H9 (cell line): ENCODE measurements at regions not wholly inside any gene's neighbourhood (a gene's known extent, or its start where the extent isn't known, plus 50 kb on each side); places are given as distances from the start of the nearest gene placed in this dataset.

Experiments used
- DNase-seq: peaks from one replicate; pipeline ENCODE4 v3.0.0-alpha.2; 2017
- H2AFZ ChIP-seq: one replicate; pipeline ENCODE4 v1.6.1; 2013; ENCODE audit warnings: mild to moderate bottlenecking, low read length, control low read depth, moderate library complexity
- H2AK5ac ChIP-seq: 2 replicates; pipeline ENCODE4 v1.6.1; 2013; ENCODE audit warnings: low read length, control low read depth, mixed read lengths; ENCODE audit not compliant: insufficient read length
- H2BK120ac ChIP-seq: one replicate; pipeline ENCODE4 v1.6.1; 2013; ENCODE audit warnings: low read depth, mild to moderate bottlenecking, low read length, control low read depth, inconsistent platforms; ENCODE audit not compliant: poor library complexity, severe bottlenecking
- H2BK12ac ChIP-seq: 2 replicates; pipeline ENCODE4 v1.6.1; 2013; ENCODE audit warnings: low read length, control low read depth, mixed read lengths, low read depth; ENCODE audit not compliant: insufficient read length
- H2BK15ac ChIP-seq: 2 replicates; pipeline ENCODE4 v1.6.1; 2013; ENCODE audit warnings: low read depth, low read length, control low read depth
- H2BK20ac ChIP-seq: one replicate; pipeline ENCODE4 v1.6.1; 2013; ENCODE audit warnings: low read depth, mild to moderate bottlenecking, low read length, control low read depth, inconsistent platforms; ENCODE audit not compliant: poor library complexity, severe bottlenecking
- H2BK5ac ChIP-seq: 2 replicates; pipeline ENCODE4 v1.6.1; 2013; ENCODE audit warnings: low read length, control low read depth, mixed read lengths; ENCODE audit not compliant: insufficient read length
- H3K14ac ChIP-seq: 2 replicates; pipeline ENCODE4 v1.6.1; 2013; ENCODE audit warnings: low read length, control low read depth; ENCODE audit not compliant: insufficient read depth
- H3K18ac ChIP-seq: 2 replicates; pipeline ENCODE4 v1.6.1; 2013; ENCODE audit warnings: low read depth, mild to moderate bottlenecking, mixed read lengths, low read length, control low read depth; ENCODE audit not compliant: insufficient read length
- H3K23ac ChIP-seq: 2 replicates; pipeline ENCODE4 v1.6.1; 2013; ENCODE audit warnings: low read length, control low read depth, mixed read lengths, low read depth; ENCODE audit not compliant: insufficient read length
- H3K23me2 ChIP-seq: 2 replicates; pipeline ENCODE4 v1.6.1; 2013; ENCODE audit warnings: low read depth, mild to moderate bottlenecking, mixed read lengths, low read length, control low read depth; ENCODE audit not compliant: insufficient read length, poor library complexity, severe bottlenecking
- H3K27ac ChIP-seq: 2 replicates; pipeline ENCODE4 v1.5.1; 2013; ENCODE audit warnings: low read length, control low read depth, mixed read lengths, low read depth; ENCODE audit not compliant: insufficient read length
- H3K27me3 ChIP-seq: 2 replicates; pipeline ENCODE4 v1.6.1; 2013; ENCODE audit warnings: low read length, control low read depth, inconsistent platforms; ENCODE audit not compliant: insufficient read depth
- H3K4ac ChIP-seq: 2 replicates; pipeline ENCODE4 v1.6.1; 2013; ENCODE audit warnings: low read depth, mild to moderate bottlenecking, control low read depth, inconsistent platforms, low read length, moderate library complexity
- H3K4me1 ChIP-seq: 2 replicates; pipeline ENCODE4 v1.6.1; 2013; ENCODE audit warnings: low read length, control low read depth, inconsistent platforms; ENCODE audit not compliant: insufficient read depth
- H3K4me2 ChIP-seq: 2 replicates; pipeline ENCODE4 v1.6.1; 2013; ENCODE audit warnings: low read length, control low read depth, mixed read lengths; ENCODE audit not compliant: insufficient read length, insufficient read depth
- H3K56ac ChIP-seq: 2 replicates; pipeline ENCODE4 v1.6.1; 2013; ENCODE audit warnings: low read depth, mild to moderate bottlenecking, mixed read lengths, low read length, control low read depth; ENCODE audit not compliant: insufficient read length
- H3K79me1 ChIP-seq: 2 replicates; pipeline ENCODE4 v1.6.1; 2013; ENCODE audit warnings: low read depth, mild to moderate bottlenecking, moderate library complexity, low read length, control low read depth, inconsistent platforms; ENCODE audit not compliant: insufficient read depth, poor library complexity, severe bottlenecking
- H3K79me2 ChIP-seq: 2 replicates; pipeline ENCODE4 v1.6.1; 2013; ENCODE audit warnings: low read length, control low read depth, inconsistent platforms; ENCODE audit not compliant: insufficient read depth
- H3K9ac ChIP-seq: 2 replicates; pipeline ENCODE4 v1.6.1; 2013; ENCODE audit warnings: low read length, control low read depth, mixed read lengths; ENCODE audit not compliant: insufficient read length; ENCODE audit errors: extremely low read depth
- H3K9me3 ChIP-seq: one replicate; pipeline ENCODE4 v1.6.1; 2013; ENCODE audit warnings: low read depth, low read length, inconsistent platforms; ENCODE audit not compliant: control insufficient read depth
- H3T11ph ChIP-seq: one replicate; pipeline ENCODE4 v1.6.1; 2013; ENCODE audit warnings: mild to moderate bottlenecking, low read length, control low read depth, inconsistent platforms
- H4K20me1 ChIP-seq: one replicate; pipeline ENCODE4 v1.6.1; 2013; ENCODE audit not compliant: control insufficient read depth, insufficient read length, insufficient read depth
- H4K5ac ChIP-seq: 2 replicates; pipeline ENCODE4 v1.6.1; 2013; ENCODE audit warnings: low read depth, mild to moderate bottlenecking, mixed read lengths, low read length, control low read depth; ENCODE audit not compliant: insufficient read length
- H4K8ac ChIP-seq: replicated peaks from 2 replicates; pipeline ENCODE4 v1.6.1; 2013; ENCODE audit warnings: low read length, control low read depth, mixed read lengths, low read depth; ENCODE audit not compliant: insufficient read length
- H4K91ac ChIP-seq: 2 replicates; pipeline ENCODE4 v1.6.1; 2013; ENCODE audit warnings: low read depth, mild to moderate bottlenecking, moderate library complexity, mixed read lengths, low read length, control low read depth; ENCODE audit not compliant: insufficient read length
- H3K27ac Mint-ChIP-seq, 3 experiments: 2 replicates in 2 of 3; 3 replicates in 1 of 3; pipeline ENCODE4 v1.8.0; 2020 to 2021; ENCODE audit warnings: mixed read lengths in 3 of 3, mild to moderate bottlenecking in 1 of 3, moderate library complexity in 1 of 3
- H3K27me3 Mint-ChIP-seq: 2 replicates; pipeline ENCODE4 v1.8.0; 2021; ENCODE audit warnings: low read depth, mild to moderate bottlenecking, moderate library complexity, mixed read lengths
- H3K36me3 Mint-ChIP-seq, 3 experiments: 2 replicates in 2 of 3; 3 replicates in 1 of 3; pipeline ENCODE4 v1.8.0; 2020 to 2021; ENCODE audit warnings: low read depth in 3 of 3, mixed read lengths in 3 of 3; ENCODE audit not compliant: insufficient read depth in 1 of 3
- H3K4me1 Mint-ChIP-seq, 2 experiments: 2 replicates each; pipeline ENCODE4 v1.8.0; 2020; ENCODE audit warnings: mixed read lengths in 2 of 2
- H3K4me3 Mint-ChIP-seq, 2 experiments: 2 replicates in 1 of 2; 3 replicates in 1 of 2; pipeline ENCODE4 v1.8.0; 2020 to 2021; ENCODE audit warnings: mild to moderate bottlenecking in 2 of 2, mixed read lengths in 2 of 2, moderate library complexity in 1 of 2
- H3K9me3 Mint-ChIP-seq, 2 experiments: 2 replicates in 1 of 2; 3 replicates in 1 of 2; pipeline ENCODE4 v1.8.0; 2020; ENCODE audit warnings: mild to moderate bottlenecking in 2 of 2, mixed read lengths in 2 of 2, moderate library complexity in 1 of 2
- CTCF ChIP-seq: fragments of 200-600 bp; sonication (generic); conservative IDR thresholded peaks from 3 replicates; pipeline ENCODE4 v1.8.0; 2021; ENCODE audit warnings: antibody characterized with exemption, mild to moderate bottlenecking
- WGBS: extraction: QIAGEN DNeasy Blood & Tissue Kit; methylation state at CpG from one replicate; pipeline ENCODE4 v1.1.7; 2013; ENCODE audit warnings: missing lambda C conversion rate, low lambda C conversion rate, mixed read lengths; ENCODE audit not compliant: insufficient read length; ENCODE audit errors: extremely low coverage; 5-methylcytosine and 5-hydroxymethylcytosine counted together

- H3K9me3 ChIP-seq, result no peaks in the 10 kb centered on the region
- H3K4me1 ChIP-seq, result no peaks in the 10 kb centered on the region; the same call in 1 of the 2 replicates
- H4K5ac ChIP-seq, result no peak overlapping the region
- no peak overlapping the region for H2BK20ac ChIP-seq
- H3K9ac ChIP-seq, result no peak overlapping the region
- H2AK5ac ChIP-seq, result no peak overlapping the region
- H2BK12ac ChIP-seq, result no peak overlapping the region
- no peak overlapping the region for H2BK120ac ChIP-seq
- H3K4me3 Mint-ChIP-seq, result no peak overlapping the region
- H3K14ac ChIP-seq, result no peak overlapping the region
- peaks cover 0 to 4% (median 2%) of the 10 kb centered on the region in 3 experiments; a peak in 1 of 7 replicates for H3K36me3 Mint-ChIP-seq
- H4K91ac ChIP-seq, result no peak overlapping the region
- H3K27ac Mint-ChIP-seq, result no peak overlapping the region
- H4K20me1 ChIP-seq, result no peaks in the 10 kb centered on the region
- no peak for DNase-seq
- H2BK5ac ChIP-seq, result no peak overlapping the region
- H3K27me3 Mint-ChIP-seq, result peaks cover 7% of the 10 kb centered on the region
- H3K4me2 ChIP-seq, result no peak overlapping the region
- H3K4ac ChIP-seq, result no peak overlapping the region
- no peaks in the 10 kb centered on the region for H3K79me2 ChIP-seq
- TF ChIP-seq CTCF, result no peak
- H3K27me3 ChIP-seq, result no peaks in the 10 kb centered on the region
- H2BK15ac ChIP-seq, result no peak overlapping the region
- no peaks in the 10 kb centered on the region for H3K79me1 ChIP-seq
- H2AFZ ChIP-seq, result no peak overlapping the region
- H3K18ac ChIP-seq, result no peak overlapping the region
- H3K23ac ChIP-seq, result no peak overlapping the region
- H3K27ac ChIP-seq, result no peak overlapping the region
- H3T11ph ChIP-seq, result no peak overlapping the region
- no peak overlapping the region for H4K8ac ChIP-seq
- H3K9me3 Mint-ChIP-seq, result peaks cover 0 to 3% of the 10 kb centered on the region in 2 experiments; a peak in 4 of 5 replicates
- H3K4me1 Mint-ChIP-seq, result peaks cover 12 to 14% of the 10 kb centered on the region in 2 experiments
- no peaks in the 10 kb centered on the region for H3K23me2 ChIP-seq
- no CpG with 5 or more reads among the region's 6 CpGs for WGBS
- no peak overlapping the region for H3K56ac ChIP-seq
Measured at GRCh38 chr20:51233345-51233744, 210.4 kb upstream of the KCNG1 start.
